ENCODE measurements at regions not wholly inside any gene's neighbourhood (a gene's known extent, or its start where the extent isn't known, plus 50 kb on each side); places are given as distances from the start of the nearest gene placed in this dataset.
"Not testable (repeated sequence)": the region's sequence is repeated elsewhere in the genome, so short reads cannot be mapped to it uniquely, and the experiment has no call there.

GRCh38 chr17:47066841-47067682 is 88.0 kb upstream of the RPRML start:
- WGBS, 2 experiments (ENCODE audit: insufficient coverage in 2 of 2): 22 to 28% methylated on average over 12 to 16 of the region's 18 CpGs
- Histone ChIP-seq H3K4me1 (ENCODE audit: control insufficient read depth, insufficient read depth, low read length, poor library complexity, severe bottlenecking) (no peaks in the 10 kb centered on the region), H3K9me3 (ENCODE audit: control insufficient read depth, low read length) (no peaks in the 10 kb centered on the region), H3K4me3 (ENCODE audit: extremely low read depth, insufficient read depth, low read length, poor library complexity, severe bottlenecking) (peak overlapping the region; percentile 77), H3K27ac (ENCODE audit: low read depth, low read length, severe bottlenecking) (peak overlapping the region; percentile 79), H3K36me3 (ENCODE audit: control insufficient read depth, insufficient read depth, low read length) (peaks cover 5% of the 10 kb centered on the region)

GRCh38 chr17:47066095-47066494 is 87.0 kb upstream of the RPRML start:
- Histone ChIP-seq H3K4me3 (ENCODE audit: extremely low read depth, insufficient read depth, low read length, poor library complexity, severe bottlenecking) (no peak overlapping the region), H3K36me3 (ENCODE audit: control insufficient read depth, insufficient read depth, low read length) (peaks cover 5% of the 10 kb centered on the region), H3K9me3 (ENCODE audit: control insufficient read depth, low read length) (no peaks in the 10 kb centered on the region), H3K4me1 (ENCODE audit: control insufficient read depth, insufficient read depth, low read length, poor library complexity, severe bottlenecking) (no peaks in the 10 kb centered on the region), H3K27ac (ENCODE audit: low read depth, low read length, severe bottlenecking) (no peak overlapping the region)
- 52 to 80% methylated on average over 4 to 5 of the region's 6 CpGs for WGBS, 2 experiments (ENCODE audit: insufficient coverage in 2 of 2)

GRCh38 chr17:47064684-47065083 is 85.6 kb upstream of the RPRML start:
- no peaks in the 10 kb centered on the region for H3K4me1 ChIP-seq (ENCODE audit: control insufficient read depth, insufficient read depth, low read length, poor library complexity, severe bottlenecking)
- no peak overlapping the region for H3K4me3 ChIP-seq (ENCODE audit: extremely low read depth, insufficient read depth, low read length, poor library complexity, severe bottlenecking)
- H3K27ac ChIP-seq (ENCODE audit: low read depth, low read length, severe bottlenecking): no peak overlapping the region
- peaks cover 5% of the 10 kb centered on the region for H3K36me3 ChIP-seq (ENCODE audit: control insufficient read depth, insufficient read depth, low read length)
- H3K9me3 ChIP-seq (ENCODE audit: control insufficient read depth, low read length): no peaks in the 10 kb centered on the region
- 88 to 97% methylated on average over 4 of the region's 5 CpGs for WGBS, 2 experiments (ENCODE audit: insufficient coverage in 2 of 2)

- Histone ChIP-seq H3K4me3 (ENCODE audit: extremely low read depth, insufficient read depth, low read length, poor library complexity, severe bottlenecking) (no peak overlapping the region), H3K36me3 (ENCODE audit: control insufficient read depth, insufficient read depth, low read length) (peaks cover 5% of the 10 kb centered on the region), H3K4me1 (ENCODE audit: control insufficient read depth, insufficient read depth, low read length, poor library complexity, severe bottlenecking) (no peaks in the 10 kb centered on the region), H3K9me3 (ENCODE audit: control insufficient read depth, low read length) (no peaks in the 10 kb centered on the region), H3K27ac (ENCODE audit: low read depth, low read length, severe bottlenecking) (no peak overlapping the region)
- WGBS, 2 experiments (ENCODE audit: insufficient coverage in 2 of 2): 92 to 98% methylated on average over 6 to 10 of the region's 11 CpGs
These were observed 84.4 kb upstream of the RPRML start for GRCh38 chr17:47063475-47063874.

GRCh38 chr17:47062851-47063250 is 83.8 kb upstream of the RPRML start:
- not testable (repeated sequence) for H3K27ac ChIP-seq (ENCODE audit: low read depth, low read length, severe bottlenecking); H3K4me3 ChIP-seq (ENCODE audit: extremely low read depth, insufficient read depth, low read length, poor library complexity, severe bottlenecking); H3K36me3 ChIP-seq (ENCODE audit: control insufficient read depth, insufficient read depth, low read length); H3K9me3 ChIP-seq (ENCODE audit: control insufficient read depth, low read length); H3K4me1 ChIP-seq (ENCODE audit: control insufficient read depth, insufficient read depth, low read length, poor library complexity, severe bottlenecking)
- 94% methylated on average over 3 of the region's 5 CpGs for WGBS, 2 experiments (ENCODE audit: insufficient coverage in 2 of 2)

- not testable (repeated sequence) for H3K27ac ChIP-seq (ENCODE audit: low read depth, low read length, severe bottlenecking); H3K4me3 ChIP-seq (ENCODE audit: extremely low read depth, insufficient read depth, low read length, poor library complexity, severe bottlenecking); H3K4me1 ChIP-seq (ENCODE audit: control insufficient read depth, insufficient read depth, low read length, poor library complexity, severe bottlenecking); H3K9me3 ChIP-seq (ENCODE audit: control insufficient read depth, low read length)
- peaks cover 17% of the 10 kb centered on the region for H3K36me3 ChIP-seq (ENCODE audit: control insufficient read depth, insufficient read depth, low read length)
- 89 to 92% methylated on average over 7 to 8 of the region's 10 CpGs for WGBS, 2 experiments (ENCODE audit: insufficient coverage in 2 of 2)
These were observed 81.0 kb upstream of the RPRML start for GRCh38 chr17:47060005-47060404.

- H3K27ac ChIP-seq (ENCODE audit: low read depth, low read length, severe bottlenecking): no peak overlapping the region
- H3K9me3 ChIP-seq (ENCODE audit: control insufficient read depth, low read length): no peaks in the 10 kb centered on the region
- no peaks in the 10 kb centered on the region for H3K4me1 ChIP-seq (ENCODE audit: control insufficient read depth, insufficient read depth, low read length, poor library complexity, severe bottlenecking)
- peaks cover 27% of the 10 kb centered on the region for H3K36me3 ChIP-seq (ENCODE audit: control insufficient read depth, insufficient read depth, low read length)
- WGBS, 2 experiments (ENCODE audit: insufficient coverage in 2 of 2): 91 to 100% methylated on average over 3 to 5 of the region's 5 CpGs
- H3K4me3 ChIP-seq (ENCODE audit: extremely low read depth, insufficient read depth, low read length, poor library complexity, severe bottlenecking): no peak overlapping the region
These were observed 78.8 kb upstream of the RPRML start for GRCh38 chr17:47057830-47058229.

GRCh38 chr17:47057279-47057678 is 78.2 kb upstream of the RPRML start:
- not testable (repeated sequence) for H3K4me1 ChIP-seq (ENCODE audit: control insufficient read depth, insufficient read depth, low read length, poor library complexity, severe bottlenecking); H3K4me3 ChIP-seq (ENCODE audit: extremely low read depth, insufficient read depth, low read length, poor library complexity, severe bottlenecking); H3K9me3 ChIP-seq (ENCODE audit: control insufficient read depth, low read length); H3K27ac ChIP-seq (ENCODE audit: low read depth, low read length, severe bottlenecking)
- peaks cover 27% of the 10 kb centered on the region for H3K36me3 ChIP-seq (ENCODE audit: control insufficient read depth, insufficient read depth, low read length)
- 100% methylated on average over 17 to 20 of the region's 31 CpGs for WGBS, 2 experiments (ENCODE audit: insufficient coverage in 2 of 2)

- not testable (repeated sequence) for H3K4me3 ChIP-seq (ENCODE audit: extremely low read depth, insufficient read depth, low read length, poor library complexity, severe bottlenecking); H3K9me3 ChIP-seq (ENCODE audit: control insufficient read depth, low read length); H3K4me1 ChIP-seq (ENCODE audit: control insufficient read depth, insufficient read depth, low read length, poor library complexity, severe bottlenecking); H3K27ac ChIP-seq (ENCODE audit: low read depth, low read length, severe bottlenecking)
- 91 to 100% methylated on average over 1 to 4 of the region's 9 CpGs for WGBS, 2 experiments (ENCODE audit: insufficient coverage in 2 of 2)
- peaks cover 27% of the 10 kb centered on the region for H3K36me3 ChIP-seq (ENCODE audit: control insufficient read depth, insufficient read depth, low read length)
These were observed 77.6 kb upstream of the RPRML start for GRCh38 chr17:47056687-47057086.
